Tibial nerve (tissue), 4 donors: ENCODE measurements at regions not wholly inside any gene's neighbourhood (a gene's known extent, or its start where the extent isn't known, plus 50 kb on each side); places are given as distances from the start of the nearest gene placed in this dataset.

ENCODE experiments used
- DNase-seq, 2 donors: peaks; one replicate each; pipeline ENCODE4 v3.0.0-alpha.2; 2019; ENCODE audit warnings: low spot score in 2 of 2
- H3K27ac ChIP-seq, 4 donors: fragments of 200-600 bp; sonication (generic) in 3 of 4; one replicate each; pipeline ENCODE4 v1.5.1; 2017 to 2019; ENCODE audit warnings: mild to moderate bottlenecking in 1 of 4
- H3K27me3 ChIP-seq, 2 donors: fragments of 200-600 bp; sonication (generic) in 1 of 2; one replicate each; pipeline versions ENCODE4 v1.5.1 to v1.6.0; 2017 to 2019
- H3K36me3 ChIP-seq, 3 donors: fragments of 200-600 bp; sonication (generic); one replicate each; pipeline ENCODE4 v1.5.1; 2018 to 2019
- H3K4me1 ChIP-seq, 4 donors: fragments of 200-600 bp; sonication (generic) in 3 of 4; one replicate each; pipeline ENCODE4 v1.5.1; 2017 to 2019
- H3K4me3 ChIP-seq, 4 donors: fragments of 200-600 bp; sonication (generic) in 3 of 4; one replicate each; pipeline ENCODE4 v1.5.1; 2017 to 2019; ENCODE audit warnings: mild to moderate bottlenecking in 1 of 4, moderate library complexity in 1 of 4
- H3K9me3 ChIP-seq, 4 donors: fragments of 200-600 bp; sonication (generic) in 3 of 4; one replicate each; pipeline ENCODE4 v1.5.1; 2017 to 2019
- CTCF ChIP-seq, 5 experiments: fragments of 200-600 bp in 3 of 5; fragments of 450-650 bp in 2 of 5; sonication (generic) in 3 of 5; IDR thresholded peaks; one replicate each; pipeline ENCODE4 v1.5.1; 2016 to 2019; ENCODE audit warnings: antibody characterized with exemption in 5 of 5, mild to moderate bottlenecking in 3 of 5, moderate library complexity in 2 of 5
- EP300 ChIP-seq, 2 donors: sonication (generic); formaldehyde crosslinking; IDR thresholded peaks; one replicate each; pipeline ENCODE4 v1.6.1; 2017; ENCODE audit warnings: antibody characterized with exemption in 2 of 2, mild to moderate bottlenecking in 1 of 2
- POLR2A ChIP-seq, 2 donors: fragments of 450-650 bp; IDR thresholded peaks; one replicate each; pipeline ENCODE4 v1.6.1; 2017; ENCODE audit warnings: antibody characterized with exemption in 2 of 2, mild to moderate bottlenecking in 2 of 2, moderate library complexity in 2 of 2
- WGBS, 2 donors: methylation state at CpG; one replicate each; pipeline ENCODE4 v1.1.5; 2018; 5-methylcytosine and 5-hydroxymethylcytosine counted together

DNA sequence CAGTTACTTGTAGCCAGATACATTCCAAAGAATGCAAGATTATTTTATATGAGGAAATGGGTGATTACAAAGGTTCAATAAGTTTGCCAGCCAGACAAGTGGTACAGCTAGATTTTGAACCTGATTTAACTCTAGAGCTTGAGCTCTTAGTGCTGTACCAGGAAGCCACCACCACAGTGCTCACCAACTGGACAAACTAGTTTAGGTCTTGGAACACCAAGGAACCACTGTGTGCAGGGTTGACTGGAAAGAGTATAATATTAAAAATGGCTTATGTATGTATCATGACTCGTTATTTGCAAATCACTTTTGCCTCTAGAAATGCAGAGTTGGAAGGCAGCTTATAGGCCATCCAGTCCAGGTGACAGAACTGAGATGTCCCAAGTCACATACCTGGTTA lies 177.2 kb downstream of the TXNL1 start:
- Histone ChIP-seq H3K27ac (no peak overlapping the region), H3K36me3 (no peaks in the 10 kb centered on the region), H3K9me3 (peaks cover 0 to 24% (median 2%) of the 10 kb centered on the region in 4 donors), H3K27me3 (no peaks in the 10 kb centered on the region), H3K4me3 (no peak overlapping the region), H3K4me1 (peaks cover 0 to 13% (median 2%) of the 10 kb centered on the region in 4 donors)
- TF ChIP-seq CTCF (IDR thresholded peaks at IDR 0.05) (no peak), POLR2A (IDR thresholded peaks at IDR 0.05) (no peak), EP300 (IDR thresholded peaks at IDR 0.05) (no peak)
- 89 to 95% methylated on average over 1 of the region's 1 CpG for WGBS, 2 donors
- no peak for DNase-seq

GRCh38 chr18:56460581-56460980 lies 177.8 kb downstream of the TXNL1 start:
- 55 to 58% methylated on average over 3 of the region's 3 CpGs for WGBS, 2 donors
- TF ChIP-seq POLR2A (IDR thresholded peaks at IDR 0.05) = no peak
- peak in 1 of 2 donors; percentile 31 for TF ChIP-seq EP300 (IDR thresholded peaks at IDR 0.05)
- TF ChIP-seq CTCF (IDR thresholded peaks at IDR 0.05) = no peak

DNA sequence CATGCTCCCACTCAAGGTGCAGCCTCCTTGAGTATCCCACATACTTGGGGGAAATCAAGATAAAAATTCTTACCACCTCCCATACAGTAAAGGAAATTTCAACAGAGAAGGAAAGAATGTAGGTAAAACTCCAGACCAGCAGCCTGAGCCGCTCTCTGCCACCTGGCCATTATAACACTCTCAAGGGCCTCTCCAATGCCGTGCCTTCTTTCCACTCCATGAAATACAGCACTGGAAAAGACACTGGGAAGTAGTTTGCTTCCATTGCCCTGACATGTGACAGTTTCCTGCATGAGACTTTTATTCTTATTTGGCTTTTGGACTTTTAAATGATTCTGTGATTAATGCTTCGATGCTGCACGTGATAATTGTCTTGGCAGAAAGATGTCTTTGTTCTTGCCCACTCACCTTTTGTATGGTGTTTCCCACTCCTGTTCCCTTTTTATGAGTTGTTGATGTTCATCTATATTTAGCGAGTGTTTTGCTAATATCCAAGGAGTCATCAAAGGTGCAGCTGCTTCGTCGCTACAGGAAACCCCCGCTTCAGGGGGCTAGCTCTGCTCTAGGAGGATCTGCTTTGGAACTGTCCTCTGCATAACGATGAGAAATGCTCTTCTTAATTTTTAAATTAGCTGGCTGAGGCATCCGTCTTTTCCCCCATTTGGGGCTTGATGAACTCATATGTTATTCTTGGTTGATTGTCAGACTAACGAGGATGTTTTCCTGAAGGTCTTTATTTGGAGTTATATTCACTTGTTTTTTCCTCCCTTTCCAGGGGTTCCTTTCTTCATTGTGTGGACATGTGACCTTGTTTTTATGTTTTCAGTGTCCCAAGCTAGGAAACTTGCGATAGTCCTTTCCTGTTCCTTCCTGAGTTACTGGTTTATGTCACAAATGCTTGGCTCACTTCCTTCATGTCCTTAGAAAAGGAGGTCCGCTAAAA lies 179.4 kb downstream of the TXNL1 start:
- no peaks in the 10 kb centered on the region for H3K27me3 ChIP-seq
- H3K4me3 ChIP-seq = no peak overlapping the region
- peaks cover 0 to 13% (median 2%) of the 10 kb centered on the region in 4 donors for H3K4me1 ChIP-seq
- no peaks in the 10 kb centered on the region for H3K36me3 ChIP-seq
- peaks cover 0 to 3% (median 0%) of the 10 kb centered on the region in 4 donors for H3K9me3 ChIP-seq
- WGBS, 2 donors = 43 to 51% methylated on average over 13 of the region's 13 CpGs
- H3K27ac ChIP-seq = peak overlapping the region in 2 of 4 donors; percentile 23 to 60
- DNase-seq = no peak
- TF ChIP-seq CTCF (IDR thresholded peaks at IDR 0.05) (no peak), EP300 (IDR thresholded peaks at IDR 0.05) (peak; percentile 45 to 56), POLR2A (IDR thresholded peaks at IDR 0.05) (no peak)

More at GRCh38 chr18:56460581-56460980, 177.8 kb downstream of the TXNL1 start:
- H3K4me3 ChIP-seq = no peak overlapping the region
- no peak for DNase-seq
- H3K9me3 ChIP-seq = peaks cover 0 to 18% (median under 1%) of the 10 kb centered on the region in 4 donors
- H3K27ac ChIP-seq = peak overlapping the region in 1 of 4 donors; percentile 42
- peaks cover 0 to 13% (median 2%) of the 10 kb centered on the region in 4 donors for H3K4me1 ChIP-seq
- H3K27me3 ChIP-seq = no peaks in the 10 kb centered on the region
- no peaks in the 10 kb centered on the region for H3K36me3 ChIP-seq

- H3K36me3 ChIP-seq = no peaks in the 10 kb centered on the region
- WGBS, 2 donors = 94 to 96% methylated on average over 2 of the region's 2 CpGs
- H3K9me3 ChIP-seq = no peaks in the 10 kb centered on the region
- H3K27me3 ChIP-seq = no peaks in the 10 kb centered on the region
- H3K4me1 ChIP-seq = peaks cover 0 to 13% (median 2%) of the 10 kb centered on the region in 4 donors
- no peak overlapping the region for H3K27ac ChIP-seq
- TF ChIP-seq POLR2A (IDR thresholded peaks at IDR 0.05) = no peak
- no peak for TF ChIP-seq CTCF (IDR thresholded peaks at IDR 0.05)
- no peak for TF ChIP-seq EP300 (IDR thresholded peaks at IDR 0.05)
- no peak overlapping the region for H3K4me3 ChIP-seq
- no peak for DNase-seq
These were observed 182.5 kb downstream of the TXNL1 start for GRCh38 chr18:56455874-56456273.

DNA sequence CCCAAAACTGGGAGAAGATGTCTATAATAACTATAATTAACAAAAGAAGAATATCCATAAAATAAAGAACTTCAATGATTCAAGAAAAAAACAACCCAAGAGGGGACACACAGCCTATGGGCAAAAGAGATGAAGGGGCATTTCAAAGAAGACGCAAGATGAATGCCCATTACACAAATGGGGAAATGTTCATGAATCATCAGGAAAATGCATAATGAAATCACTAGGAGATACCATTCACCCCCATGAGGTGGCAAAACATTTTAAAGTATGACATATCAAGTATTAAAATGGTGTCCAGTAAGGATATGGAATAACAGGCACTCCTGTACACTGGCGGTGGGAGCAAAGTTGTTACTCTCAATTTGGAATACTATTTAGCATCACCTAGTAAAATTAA lies 183.3 kb downstream of the TXNL1 start:
- DNase-seq = no peak
- H3K27ac ChIP-seq = no peak overlapping the region
- H3K9me3 ChIP-seq = no peaks in the 10 kb centered on the region
- 84 to 89% methylated on average over 2 of the region's 2 CpGs for WGBS, 2 donors
- no peak overlapping the region for H3K4me3 ChIP-seq
- no peak for TF ChIP-seq POLR2A (IDR thresholded peaks at IDR 0.05)
- TF ChIP-seq CTCF (IDR thresholded peaks at IDR 0.05) = no peak
- TF ChIP-seq EP300 (IDR thresholded peaks at IDR 0.05) = no peak
- peaks cover 0 to 13% (median 2%) of the 10 kb centered on the region in 4 donors for H3K4me1 ChIP-seq
- no peaks in the 10 kb centered on the region for H3K27me3 ChIP-seq
- H3K36me3 ChIP-seq = no peaks in the 10 kb centered on the region
